Ecto neural progenitor cell (in vitro differentiated cells): ENCODE measurements at regions not wholly inside any gene's neighbourhood (a gene's known extent, or its start where the extent isn't known, plus 50 kb on each side); places are given as distances from the start of the nearest gene placed in this dataset.

Experiments
- DNase-seq: peaks from one replicate; pipeline ENCODE4 v3.0.0-alpha.2; 2018; ENCODE audit warnings: low spot score

DNA sequence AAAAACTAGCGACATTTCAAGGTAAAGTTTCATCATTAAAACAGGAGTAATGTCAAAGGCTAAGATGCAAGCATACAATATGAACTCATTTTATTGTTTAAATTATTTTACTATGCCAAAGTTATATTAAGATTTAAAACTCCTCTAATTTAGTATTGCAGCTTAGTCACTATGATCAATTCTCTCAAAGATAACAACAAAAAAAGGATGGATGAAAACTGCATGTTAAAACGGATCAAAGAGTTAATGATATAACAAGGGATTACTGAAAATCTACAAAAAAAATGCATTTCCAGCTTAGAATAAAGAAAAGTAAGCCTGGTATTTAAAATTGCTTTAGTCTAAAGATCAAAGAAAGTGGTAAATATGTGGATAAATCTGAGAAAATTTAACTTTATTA is 587.8 kb upstream of the PCDH20 start:
- DNase-seq, result no peak

DNA sequence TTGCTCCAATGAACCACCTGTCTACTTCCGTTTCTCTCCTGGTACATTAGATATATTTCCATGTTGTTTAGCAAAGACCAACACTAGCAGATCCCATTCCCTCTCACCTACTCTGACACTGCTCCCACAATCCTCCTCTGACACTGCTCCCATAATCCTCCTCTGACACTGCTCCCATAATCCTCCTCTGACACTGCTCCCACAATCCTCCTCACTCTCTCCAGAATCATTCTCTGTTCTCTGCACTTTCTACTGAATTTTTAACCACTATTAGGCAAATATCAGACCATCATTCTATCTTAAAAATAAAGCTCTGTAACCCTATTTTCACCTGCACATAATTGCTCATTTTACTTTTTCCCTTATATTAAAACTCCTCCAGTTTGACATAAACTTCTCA is 578.5 kb upstream of the PCDH20 start:
- DNase-seq, result no peak

GRCh38 chr13:61989978-61990377 is 574.3 kb upstream of the PCDH20 start:
- no peak for DNase-seq

GRCh38 chr13:61988810-61989209 is 573.2 kb upstream of the PCDH20 start:
- no peak for DNase-seq

DNA sequence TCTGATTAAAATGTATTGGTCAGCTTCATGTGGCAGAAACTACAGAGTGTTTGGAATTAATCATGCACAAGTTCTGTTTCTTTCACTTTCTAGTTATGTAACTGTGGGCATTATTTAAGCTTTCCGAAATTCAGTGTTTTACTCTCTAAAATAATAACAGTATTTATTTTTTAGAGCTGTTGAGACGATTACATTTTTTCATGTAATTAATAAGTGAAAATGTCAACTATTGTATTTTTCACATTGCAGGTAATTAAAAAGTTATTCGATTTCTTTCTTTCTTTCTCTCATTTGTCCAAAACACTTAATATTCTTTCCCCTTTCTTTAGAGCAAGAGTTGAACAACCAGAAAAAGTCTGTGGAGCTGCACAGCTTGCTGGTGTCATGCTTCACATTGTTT is 559.4 kb upstream of the PCDH20 start:
- no peak for DNase-seq

- DNase-seq, result no peak
Measured at GRCh38 chr13:61965756-61966155, 550.1 kb upstream of the PCDH20 start.

GRCh38 chr13:61960981-61961380 is 545.3 kb upstream of the PCDH20 start:
- DNase-seq, result no peak

GRCh38 chr13:61954092-61954491 is 538.4 kb upstream of the PCDH20 start:
- no peak for DNase-seq

DNA sequence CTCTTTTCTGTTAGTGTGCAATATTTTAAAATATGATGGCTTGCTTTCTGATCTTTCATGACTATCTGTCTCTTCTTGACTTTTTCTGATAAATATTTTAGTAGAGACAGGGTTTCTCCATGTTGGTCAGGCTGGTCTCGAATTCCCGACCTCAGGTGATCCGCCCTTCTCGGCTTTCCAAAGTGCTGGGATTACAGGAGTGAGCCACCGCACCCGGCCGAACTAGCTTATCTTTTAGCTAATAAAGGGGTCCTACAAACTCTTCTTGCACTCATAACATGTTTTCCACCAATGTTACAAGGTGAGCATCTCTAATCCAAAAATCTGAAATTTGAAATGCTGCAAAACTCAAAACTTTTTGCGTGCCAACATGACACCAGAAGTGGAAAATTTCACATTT is 535.2 kb upstream of the PCDH20 start:
- no peak for DNase-seq

GRCh38 chr13:61944329-61944929 is 528.8 kb upstream of the PCDH20 start:
- no peak for DNase-seq

DNA sequence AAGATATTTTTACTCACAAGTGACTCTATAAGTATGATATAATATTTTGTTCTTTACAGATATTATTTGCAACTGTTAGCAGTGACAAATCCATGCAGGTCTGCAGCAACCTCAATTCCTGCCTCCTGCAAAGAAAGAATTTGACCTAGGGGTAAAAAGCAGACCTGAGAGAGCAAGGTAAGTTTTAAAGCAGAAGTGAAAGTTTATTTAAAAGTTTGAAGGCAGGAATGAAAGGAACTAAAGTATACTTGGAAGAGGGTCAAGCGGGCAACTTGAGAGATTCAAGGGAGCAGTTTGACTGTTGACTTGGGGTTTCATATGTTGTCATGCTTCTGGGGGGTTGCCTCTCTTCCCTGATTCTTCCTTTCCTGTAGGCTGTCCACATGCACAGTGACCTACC is 520.1 kb upstream of the PCDH20 start:
- DNase-seq, result no peak

DNA sequence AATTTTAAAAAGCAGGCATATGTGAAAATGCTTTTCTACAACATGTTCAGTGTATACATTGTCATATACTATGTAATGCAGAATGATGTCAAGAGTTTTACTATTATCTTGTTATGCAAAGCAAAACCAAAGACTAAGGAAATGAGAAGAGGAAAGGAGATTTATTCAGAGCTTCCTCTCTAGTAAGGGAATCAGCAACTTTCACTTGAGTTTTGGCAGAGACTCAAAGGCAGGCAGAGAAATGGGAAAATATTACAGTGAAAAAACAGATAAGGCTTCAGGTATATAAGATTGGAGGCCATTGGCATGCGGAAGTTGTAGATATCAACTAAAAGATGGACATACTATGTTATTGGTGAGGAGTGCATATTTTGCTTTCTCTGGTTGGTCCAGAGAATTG is 512.0 kb upstream of the PCDH20 start:
- no peak for DNase-seq

DNA sequence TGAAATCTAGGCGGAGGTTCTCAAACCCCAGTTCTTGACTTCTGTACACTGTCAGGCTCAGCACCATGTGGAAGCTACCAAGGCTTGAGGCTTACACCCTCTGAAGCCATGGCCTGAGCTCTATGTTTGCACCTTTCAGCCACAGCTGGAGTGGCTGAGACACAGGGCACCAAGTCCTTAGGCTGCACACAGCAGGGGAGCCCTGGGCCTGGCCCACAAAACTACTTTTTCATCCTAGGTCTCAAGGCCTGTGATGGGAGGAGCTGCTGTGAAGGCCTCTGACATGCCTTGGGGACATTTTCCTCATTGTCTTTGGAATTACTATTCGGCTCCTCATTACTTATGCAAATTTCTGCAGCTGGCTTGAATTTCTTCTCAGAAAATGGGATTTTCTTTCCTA is 503.2 kb upstream of the PCDH20 start:
- no peak for DNase-seq

- DNase-seq, result no peak
Measured at GRCh38 chr13:61916483-61916882, 500.8 kb upstream of the PCDH20 start.

DNA sequence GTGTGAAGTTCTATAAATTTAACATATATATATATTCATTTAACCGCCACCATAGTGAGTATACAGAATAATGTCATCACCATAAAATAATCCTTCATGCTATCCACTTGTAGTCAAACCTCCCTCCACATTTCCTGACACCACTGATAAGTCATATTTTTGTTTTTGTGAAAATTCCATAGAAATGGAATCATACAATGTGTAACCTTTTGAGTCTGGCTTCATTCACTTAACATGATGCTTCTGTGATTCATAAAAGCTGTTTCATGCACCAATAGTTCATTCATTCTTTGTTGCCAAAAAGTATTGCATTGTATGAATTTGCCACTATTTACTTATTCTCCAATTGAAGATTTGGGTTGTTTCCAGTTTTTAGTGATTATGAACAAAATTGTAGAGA is 497.5 kb upstream of the PCDH20 start:
- no peak for DNase-seq

- no peak for DNase-seq
Measured at GRCh38 chr13:61908906-61909615, 493.4 kb upstream of the PCDH20 start.

DNA sequence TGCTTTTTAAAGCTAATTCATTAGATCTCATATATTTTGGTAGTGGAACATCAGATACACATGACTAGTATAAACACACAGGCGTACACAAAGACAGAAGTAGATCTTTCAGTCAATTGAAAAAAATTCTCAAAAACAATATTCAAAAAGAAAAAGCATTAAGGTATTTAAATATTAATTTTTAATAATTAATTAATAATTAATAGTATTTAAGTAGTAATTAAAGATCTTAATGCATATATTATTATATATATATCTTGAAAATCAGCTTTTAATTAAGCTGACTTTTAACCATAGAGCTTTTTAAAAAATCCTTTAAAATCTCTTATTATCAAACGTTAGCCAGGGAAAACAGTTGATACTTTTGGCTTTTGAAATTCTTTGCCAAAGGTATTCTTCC is 489.4 kb upstream of the PCDH20 start:
- DNase-seq, result no peak

DNA sequence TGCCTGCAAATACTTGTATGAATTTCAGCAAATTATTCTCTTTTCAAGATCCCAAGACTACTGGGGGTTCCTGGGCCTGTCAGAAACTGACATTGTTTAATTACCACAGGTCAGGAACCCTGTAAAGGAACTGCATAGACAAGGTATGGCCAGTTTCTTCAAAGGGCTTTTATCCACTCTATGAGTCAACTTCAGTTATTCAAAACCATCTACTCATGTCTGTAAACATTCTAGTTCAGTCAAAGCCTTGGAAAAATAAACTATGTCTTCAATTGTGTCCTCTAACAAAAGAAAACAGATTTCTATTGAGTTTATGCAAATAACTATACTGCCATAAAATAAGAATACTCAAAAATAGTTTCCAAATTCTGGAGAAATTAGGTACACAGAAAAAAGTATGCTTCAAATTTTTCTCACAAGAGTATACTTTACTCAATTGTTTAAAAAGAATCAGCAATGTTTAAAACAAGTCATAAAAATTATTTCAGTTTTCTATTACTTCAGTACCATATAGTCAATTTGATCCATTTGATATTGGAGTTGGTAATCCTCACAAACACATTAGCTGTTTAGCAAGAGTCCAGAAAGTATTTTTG is 486.4 kb upstream of the PCDH20 start:
- no peak for DNase-seq

DNA sequence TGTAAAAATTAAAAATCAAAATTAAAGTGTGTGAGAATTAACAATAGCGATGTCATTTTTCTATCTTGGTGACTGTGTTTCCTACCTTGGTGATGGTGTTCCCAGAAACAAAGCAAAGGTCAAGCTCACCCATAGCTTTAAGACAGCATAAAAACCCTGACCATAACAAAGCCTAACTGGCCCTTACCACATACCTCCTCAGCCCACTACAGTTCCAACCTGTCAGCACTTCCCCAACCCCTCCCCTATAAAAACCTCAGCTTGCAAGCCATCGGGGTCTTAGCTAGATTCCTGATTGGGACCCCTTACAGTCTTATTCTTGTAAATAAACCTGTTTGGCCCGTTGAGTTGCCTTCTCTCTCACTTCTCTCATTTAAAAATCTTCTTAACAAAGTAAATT is 484.4 kb upstream of the PCDH20 start:
- no peak for DNase-seq

DNA sequence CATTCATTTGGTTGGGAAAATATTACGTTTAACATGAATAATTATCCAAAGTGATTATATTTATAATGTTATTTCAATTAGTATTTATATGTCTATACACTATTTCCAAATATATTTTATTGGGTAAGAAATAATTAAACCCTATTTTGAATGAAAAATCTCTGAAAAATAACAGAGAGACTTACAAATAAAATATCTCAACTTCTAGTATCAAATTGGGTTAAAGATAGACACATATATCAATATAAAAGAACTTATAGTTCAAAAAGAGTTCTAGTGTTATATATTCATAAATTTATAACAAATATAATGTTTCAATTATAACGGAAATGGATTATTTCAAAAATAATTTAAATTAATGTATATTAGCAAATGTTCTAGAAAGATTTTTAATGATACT is 482.6 kb upstream of the PCDH20 start:
- no peak for DNase-seq

GRCh38 chr13:61891401-61891800 is 475.8 kb upstream of the PCDH20 start:
- DNase-seq, result no peak

GRCh38 chr13:61884830-61885229 is 469.2 kb upstream of the PCDH20 start:
- no peak for DNase-seq

- no peak for DNase-seq
Measured at GRCh38 chr13:61880578-61881283, 465.1 kb upstream of the PCDH20 start.
